HG03558 (cell line): ENCODE measurements at regions not wholly inside any gene's neighbourhood (a gene's known extent, or its start where the extent isn't known, plus 50 kb on each side); places are given as distances from the start of the nearest gene placed in this dataset.
"Not testable (repeated sequence)": the region's sequence is repeated elsewhere in the genome, so short reads cannot be mapped to it uniquely, and the experiment has no call there.

Experiments used
- ATAC-seq: cut with Tn5 transposase; IDR thresholded peaks from one replicate; pipeline ENCODE4 v1.9.1; 2021; ENCODE audit warnings: moderate number of reproducible peaks; ENCODE audit not compliant: unreplicated experiment; ENCODE audit errors: extremely low read depth

DNA sequence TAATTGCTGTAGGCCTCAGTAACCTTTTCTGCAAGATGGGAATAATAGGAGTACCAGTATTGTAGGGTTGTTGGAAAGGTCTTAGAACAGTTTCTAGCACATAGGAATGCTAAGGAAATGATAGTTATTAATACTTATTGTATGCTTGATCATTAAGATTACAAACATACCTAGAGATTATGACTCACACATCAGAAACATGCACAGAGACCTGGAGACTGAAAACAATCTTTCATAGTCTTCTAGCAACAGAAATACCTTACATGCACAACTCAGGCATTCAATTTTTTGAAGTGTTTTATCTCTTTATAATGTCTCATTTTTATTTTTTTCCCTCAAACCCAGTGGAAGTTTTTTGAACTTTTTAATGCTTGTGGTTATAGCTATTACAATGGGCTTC, 104.4 kb upstream of the ZBTB20 start:
- ATAC-seq: no peak

DNA sequence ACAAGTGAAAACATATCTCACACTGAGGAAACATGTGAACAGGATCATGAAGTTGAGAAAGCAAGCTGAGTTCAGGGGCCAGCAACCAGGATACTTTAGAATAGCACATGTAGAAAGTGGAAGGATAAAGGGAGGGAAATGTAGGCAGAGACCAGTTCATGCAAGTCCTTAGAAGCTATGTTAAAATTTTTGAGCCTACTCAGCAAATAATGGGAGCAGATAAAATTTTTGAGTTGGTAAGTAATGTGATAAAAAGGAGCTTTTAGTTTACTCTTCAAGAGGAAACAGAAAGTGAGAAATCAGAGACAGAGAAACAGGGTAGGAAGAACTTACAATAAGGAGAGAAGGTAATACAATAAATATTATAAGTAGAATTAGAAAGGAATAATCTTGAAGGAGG, 105.6 kb upstream of the ZBTB20 start:
- ATAC-seq: no peak

GRCh38 chr3:115254492-115255196, 107.6 kb upstream of the ZBTB20 start:
- no peak for ATAC-seq

DNA sequence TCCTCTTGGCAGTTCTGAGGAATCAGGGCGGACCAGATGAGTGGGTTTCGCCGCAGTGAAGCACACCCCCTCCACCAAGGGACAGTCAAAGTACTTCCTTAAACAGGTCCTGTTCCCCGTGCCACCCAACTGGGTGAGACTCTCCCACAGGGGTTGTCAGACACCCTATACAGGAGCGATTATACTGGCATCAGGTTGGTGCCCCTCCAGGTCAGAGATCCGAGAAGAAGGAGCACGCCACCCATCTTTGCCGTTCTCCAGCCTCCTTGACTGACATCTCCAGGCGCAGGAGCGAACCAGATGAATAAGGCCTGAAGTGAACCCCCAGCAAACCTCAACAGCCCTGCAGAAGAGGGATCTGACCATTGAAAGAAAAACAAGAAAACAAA, 108.1 kb upstream of the ZBTB20 start:
- no peak for ATAC-seq

GRCh38 chr3:115270849-115271248, 123.8 kb upstream of the ZBTB20 start:
- ATAC-seq: no peak

DNA sequence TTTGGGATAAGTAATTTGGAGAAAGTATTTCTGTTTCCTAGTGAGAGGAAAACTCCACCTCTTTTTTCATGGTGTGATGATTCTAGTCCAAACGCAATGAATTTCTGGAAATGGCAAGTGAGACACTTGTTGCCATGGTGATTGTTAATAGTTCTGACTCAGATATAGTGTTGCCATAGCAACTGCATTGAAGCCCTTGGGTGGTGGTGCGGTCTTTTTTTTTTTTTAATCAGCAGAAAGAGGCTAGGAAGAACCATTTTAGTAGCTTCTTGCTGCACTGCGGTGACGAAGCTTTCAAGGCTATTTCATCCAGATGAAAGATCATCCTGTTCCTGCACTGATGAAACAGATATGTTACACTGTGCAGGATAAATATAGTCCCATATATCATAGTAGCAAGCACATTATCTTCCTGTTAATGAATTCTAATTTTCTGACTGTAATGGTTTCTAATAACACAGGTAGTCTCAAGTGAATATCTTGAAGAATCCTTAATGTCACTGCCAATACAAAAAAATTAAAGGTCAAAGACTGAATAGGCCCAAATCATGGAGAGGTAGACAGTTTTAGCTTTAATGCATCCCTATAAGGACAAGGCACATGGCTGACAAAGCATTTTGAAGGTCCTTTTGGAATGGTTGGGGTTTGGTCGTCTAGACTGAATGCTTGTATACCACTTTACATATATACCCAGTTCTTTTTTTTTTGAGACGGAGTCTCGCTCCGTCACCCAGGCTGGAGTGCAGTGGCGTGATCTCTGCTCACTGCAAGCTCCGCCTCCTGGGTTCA, 125.1 kb upstream of the ZBTB20 start:
- no peak for ATAC-seq

DNA sequence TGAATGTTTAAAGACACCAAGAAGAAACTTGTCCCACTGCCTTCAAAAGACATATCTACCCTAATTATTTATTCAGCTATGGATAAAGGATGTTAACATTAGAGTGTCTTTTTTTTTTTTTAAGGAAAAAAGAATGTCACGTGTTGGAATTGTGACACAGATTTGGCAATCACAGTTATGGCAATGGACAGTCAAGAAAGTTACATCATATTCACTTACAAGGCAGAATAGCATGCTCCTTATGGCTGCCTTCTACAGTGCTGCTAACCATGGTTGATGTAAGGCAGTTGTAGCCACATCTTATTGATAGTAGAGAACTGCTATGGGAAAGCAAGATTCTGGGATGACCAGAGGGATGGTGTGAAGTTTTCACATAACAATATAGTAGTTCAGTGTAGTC, 128.8 kb upstream of the ZBTB20 start:
- no peak for ATAC-seq

- ATAC-seq: no peak
Measured at GRCh38 chr3:115279939-115280338, 132.9 kb upstream of the ZBTB20 start.

- no peak for ATAC-seq
Measured at GRCh38 chr3:115280506-115280905, 133.4 kb upstream of the ZBTB20 start.

GRCh38 chr3:115281697-115282675, 134.9 kb upstream of the ZBTB20 start:
- ATAC-seq: no peak

DNA sequence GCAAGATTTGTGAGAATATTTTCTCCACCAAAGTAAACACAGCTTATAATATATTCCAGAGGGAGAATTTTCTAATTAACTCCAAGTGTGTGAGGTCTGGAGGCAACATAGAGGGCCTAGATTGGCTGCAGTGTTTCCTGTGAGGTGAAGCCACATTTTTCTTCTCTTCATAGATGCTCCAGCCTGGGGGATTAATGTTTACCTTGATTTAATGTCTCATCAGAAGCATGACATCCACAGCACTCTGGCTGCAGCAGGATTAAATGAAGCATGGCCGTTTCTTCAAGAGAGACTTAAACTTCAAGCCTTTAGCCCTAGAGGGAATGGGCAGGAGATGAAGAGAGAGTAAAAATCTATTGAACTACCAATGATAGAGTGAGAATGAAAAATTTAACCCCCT, 137.9 kb upstream of the ZBTB20 start:
- ATAC-seq: no peak

DNA sequence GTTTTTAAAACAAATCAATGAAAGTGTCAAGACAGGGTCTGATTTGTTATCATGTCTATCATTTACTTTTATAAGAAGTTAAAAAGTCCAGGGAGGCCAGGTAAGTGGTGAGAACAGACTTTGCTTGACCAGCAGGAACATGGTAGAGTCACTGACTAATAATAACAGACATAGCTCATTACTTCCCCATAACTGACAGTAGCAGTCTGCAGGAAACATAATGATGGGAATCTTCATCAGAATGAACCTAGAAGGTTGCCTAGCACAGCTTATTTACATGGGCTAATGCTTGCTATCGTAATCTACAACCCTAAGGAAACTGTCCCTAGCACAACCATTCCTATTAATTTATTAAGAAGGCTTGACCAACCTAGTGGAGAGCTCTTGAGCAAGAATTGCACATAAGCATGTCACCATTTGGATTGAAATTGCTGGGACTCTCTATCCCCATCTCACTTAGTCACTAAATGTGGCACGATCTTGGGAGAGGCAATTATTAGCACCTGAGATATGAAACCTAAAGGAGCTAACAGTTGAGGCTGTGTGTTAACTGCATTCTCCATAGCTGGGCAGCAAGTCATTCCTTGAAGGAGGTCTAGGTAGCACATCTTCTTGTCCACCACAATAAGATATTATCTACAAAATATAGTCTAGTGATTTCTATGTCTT, 139.6 kb upstream of the ZBTB20 start:
- ATAC-seq: no peak

- ATAC-seq: no peak
Measured at GRCh38 chr3:115287198-115287597, 140.1 kb upstream of the ZBTB20 start.

DNA sequence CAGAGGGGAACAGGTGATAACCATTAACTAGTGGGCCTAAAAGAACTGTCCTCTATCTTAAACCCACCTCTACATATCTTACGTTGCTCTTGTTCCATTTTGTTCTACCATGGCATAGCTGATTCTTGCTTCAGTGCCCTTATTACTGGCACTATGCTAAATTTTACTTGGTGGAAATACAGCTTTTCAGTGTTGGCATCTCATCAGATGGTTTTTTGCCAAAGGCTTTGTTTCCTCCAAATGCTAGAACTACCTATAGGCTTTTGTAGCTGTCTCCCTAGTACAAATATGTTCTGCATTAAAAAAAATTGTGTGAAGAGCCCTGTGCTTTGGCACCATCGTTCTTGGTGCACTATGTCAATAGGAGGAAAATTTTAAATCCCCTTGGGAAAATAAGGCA, 145.0 kb upstream of the ZBTB20 start:
- no peak for ATAC-seq

- ATAC-seq: no peak
Measured at GRCh38 chr3:115292677-115293165, 145.6 kb upstream of the ZBTB20 start.

DNA sequence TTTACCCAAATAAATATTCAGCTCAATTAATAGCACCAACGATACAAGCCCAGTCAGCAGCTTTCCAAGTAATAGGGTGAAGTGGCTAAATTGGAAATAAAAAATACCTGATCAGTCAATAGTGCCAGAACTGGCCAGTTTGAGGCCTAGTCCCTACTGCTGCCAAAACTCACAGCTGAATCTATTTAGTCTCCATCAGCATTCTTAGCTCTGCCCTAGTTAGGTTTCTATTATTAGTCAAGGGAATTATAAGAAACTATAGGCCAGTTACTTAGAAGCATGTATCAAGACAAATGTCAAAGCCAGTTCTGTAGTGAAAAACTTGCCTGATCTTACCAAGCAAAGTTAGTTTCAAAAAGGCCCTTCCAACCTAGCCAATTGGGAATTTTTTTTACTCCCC, 146.2 kb upstream of the ZBTB20 start:
- no peak for ATAC-seq

GRCh38 chr3:115301364-115301860, 154.3 kb upstream of the ZBTB20 start:
- no peak for ATAC-seq

GRCh38 chr3:115317953-115318352, 170.9 kb upstream of the ZBTB20 start:
- ATAC-seq: not testable (repeated sequence)

GRCh38 chr3:115321400-115321805, 174.3 kb upstream of the ZBTB20 start:
- ATAC-seq: no peak

DNA sequence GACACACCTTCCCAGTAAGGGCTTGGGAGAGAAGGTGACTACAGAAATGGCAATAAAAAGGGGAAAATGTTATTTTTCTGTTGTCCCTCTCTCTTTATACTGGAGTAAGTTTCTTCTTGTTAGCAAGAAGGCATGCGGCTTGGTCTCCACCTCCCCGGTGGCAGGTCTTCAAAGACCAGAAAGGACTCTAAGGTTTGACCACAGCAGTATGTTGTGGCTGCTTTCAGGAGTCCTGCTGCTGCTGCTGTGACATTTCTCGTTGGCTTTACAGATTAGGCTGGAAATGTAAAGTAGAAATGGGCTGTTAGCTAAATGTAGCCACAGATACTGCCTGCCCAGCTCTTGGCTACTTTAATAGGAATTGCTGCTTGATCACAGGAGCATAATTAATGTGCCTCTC, 175.8 kb upstream of the ZBTB20 start:
- no peak for ATAC-seq
